ENCODE measurements at regions not wholly inside any gene's neighbourhood (a gene's known extent, or its start where the extent isn't known, plus 50 kb on each side); places are given as distances from the start of the nearest gene placed in this dataset.

- Histone ChIP-seq H3K27ac (ENCODE audit: control insufficient read depth, insufficient read depth, low read length) (no peak overlapping the region), H3K4me1 (ENCODE audit: control insufficient read depth, extremely low read depth, insufficient read depth, low read length) (no peaks in the 10 kb centered on the region), H3K9me3 (ENCODE audit: control insufficient read depth, low read depth, low read length) (no peaks in the 10 kb centered on the region), H3K36me3 (ENCODE audit: control insufficient read depth in 2 of 2, extremely low read depth in 1 of 2, insufficient read depth in 2 of 2, low read length in 2 of 2) (no peaks in the 10 kb centered on the region), H3K4me3 (ENCODE audit: control insufficient read depth in 2 of 3, extremely low read depth in 1 of 3, insufficient read depth in 2 of 3, low read depth in 1 of 3, low read length in 3 of 3) (no peak overlapping the region), H3K4me2 (ENCODE audit: control insufficient read depth, extremely low read depth, insufficient read depth, low read depth, low read length) (no peak overlapping the region), H3K9ac (ENCODE audit: control insufficient read depth, extremely low read depth, insufficient read depth, low read length) (no peak overlapping the region), H2AFZ (ENCODE audit: control insufficient read depth, low read length) (no peak overlapping the region), H3K27me3 (ENCODE audit: control insufficient read depth, extremely low read depth, insufficient read depth, low read length) (peaks cover 14% of the 10 kb centered on the region), H3K9me1 (ENCODE audit: control insufficient read depth, extremely low read depth, insufficient read depth, low read length) (no peaks in the 10 kb centered on the region), H4K20me1 (ENCODE audit: control insufficient read depth, extremely low read depth, insufficient read depth, low read length) (no peaks in the 10 kb centered on the region), H3K79me2 (ENCODE audit: control insufficient read depth, insufficient read depth, low read length) (no peaks in the 10 kb centered on the region)
- no peak for TF ChIP-seq EZH2 (IDR thresholded peaks at IDR 0.05; ENCODE audit: low read length)
- no peak for TF ChIP-seq CTCF (optimal IDR thresholded peaks at IDR 0.05 in 1 of 3, IDR thresholded peaks at IDR 0.05 in 1 of 3, conservative IDR thresholded peaks at IDR 0.05 in 1 of 3; ENCODE audit: extremely low read depth in 1 of 3, insufficient read depth in 2 of 3, low read length in 3 of 3)
- DNase-seq (ENCODE audit: low read depth, low spot score) (no peak), FAIRE-seq (no peak)
- dilution Hi-C loops (cut with MboI; ENCODE audit: extremely low pct_ligation_motif_present, low sequenced_read_pairs) = no loop called here
These were observed 77.4 kb upstream of the SPATA13 start for GRCh38 chr13:24083141-24083540.

GRCh38 chr13:24083722-24084421 lies 76.6 kb upstream of the SPATA13 start:
- dilution Hi-C loops (cut with MboI; ENCODE audit: extremely low pct_ligation_motif_present, low sequenced_read_pairs) = no loop called here

More at GRCh38 chr13:24083722-24084421, 76.6 kb upstream of the SPATA13 start:
- H3K9me1 ChIP-seq (ENCODE audit: control insufficient read depth, extremely low read depth, insufficient read depth, low read length) = no peaks in the 10 kb centered on the region
- no peak for DNase-seq (ENCODE audit: low read depth, low spot score)
- H4K20me1 ChIP-seq (ENCODE audit: control insufficient read depth, extremely low read depth, insufficient read depth, low read length) = no peaks in the 10 kb centered on the region
- H3K27ac ChIP-seq (ENCODE audit: control insufficient read depth, insufficient read depth, low read length) = no peak overlapping the region
- no peak overlapping the region for H2AFZ ChIP-seq (ENCODE audit: control insufficient read depth, low read length)
- H3K9me3 ChIP-seq (ENCODE audit: control insufficient read depth, low read depth, low read length) = no peaks in the 10 kb centered on the region
- no peak overlapping the region for H3K4me2 ChIP-seq (ENCODE audit: control insufficient read depth, extremely low read depth, insufficient read depth, low read depth, low read length)
- no peak overlapping the region for H3K9ac ChIP-seq (ENCODE audit: control insufficient read depth, extremely low read depth, insufficient read depth, low read length)
- H3K27me3 ChIP-seq (ENCODE audit: control insufficient read depth, extremely low read depth, insufficient read depth, low read length) = peaks cover 14% of the 10 kb centered on the region
- no peaks in the 10 kb centered on the region for H3K36me3 ChIP-seq (ENCODE audit: control insufficient read depth in 2 of 2, extremely low read depth in 1 of 2, insufficient read depth in 2 of 2, low read length in 2 of 2)
- no peaks in the 10 kb centered on the region for H3K4me1 ChIP-seq (ENCODE audit: control insufficient read depth, extremely low read depth, insufficient read depth, low read length)
- no peak overlapping the region for H3K4me3 ChIP-seq (ENCODE audit: control insufficient read depth in 2 of 3, extremely low read depth in 1 of 3, insufficient read depth in 2 of 3, low read depth in 1 of 3, low read length in 3 of 3)
- TF ChIP-seq CTCF (optimal IDR thresholded peaks at IDR 0.05 in 1 of 3, IDR thresholded peaks at IDR 0.05 in 1 of 3, conservative IDR thresholded peaks at IDR 0.05 in 1 of 3; ENCODE audit: extremely low read depth in 1 of 3, insufficient read depth in 2 of 3, low read length in 3 of 3) = no peak
- TF ChIP-seq EZH2 (IDR thresholded peaks at IDR 0.05; ENCODE audit: low read length) = no peak
- FAIRE-seq = no peak
- H3K79me2 ChIP-seq (ENCODE audit: control insufficient read depth, insufficient read depth, low read length) = no peaks in the 10 kb centered on the region
